ENCODE measurements at regions not wholly inside any gene's neighbourhood (a gene's known extent, or its start where the extent isn't known, plus 50 kb on each side); places are given as distances from the start of the nearest gene placed in this dataset.

DNA sequence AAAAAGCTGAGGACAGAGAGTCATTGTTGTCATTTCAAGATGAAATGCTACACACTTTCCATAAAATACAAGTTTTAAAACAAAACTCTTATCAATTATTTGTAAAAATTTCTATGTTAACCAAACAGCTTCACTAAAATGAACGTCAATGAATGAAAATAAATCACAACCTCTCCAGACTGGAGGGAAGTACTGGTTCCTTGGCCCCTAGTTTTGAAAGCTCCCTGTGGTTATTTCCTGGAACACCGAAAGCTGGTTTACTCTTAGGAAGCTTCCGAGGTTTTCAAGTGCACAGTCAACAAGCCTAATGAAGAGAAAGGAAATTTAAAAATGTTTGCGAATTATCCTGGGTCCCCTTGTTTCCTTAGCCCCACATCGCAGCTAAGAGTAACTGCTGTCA, 191.1 kb upstream of the TTC29 start:
- TF ChIP-seq SIN3B (IDR thresholded peaks at IDR 0.05; ENCODE audit: low read depth), result no peak
- no peak for TF ChIP-seq MEF2D (tag; conservative IDR thresholded peaks at IDR 0.05; ENCODE audit: low read depth)
- no peak for TF ChIP-seq JUND (IDR thresholded peaks at IDR 0.05; ENCODE audit: borderline replicate concordance, low read depth, low read length)
- TF ChIP-seq JUND (tag; IDR thresholded peaks at IDR 0.05; ENCODE audit: borderline replicate concordance, low read depth, low read length), result no peak
